IPS-18a (cell line): ENCODE measurements at regions not wholly inside any gene's neighbourhood (a gene's known extent, or its start where the extent isn't known, plus 50 kb on each side); places are given as distances from the start of the nearest gene placed in this dataset.

Experiments used
- H3K27ac ChIP-seq: one replicate; pipeline ENCODE4 v1.5.1; 2013; ENCODE audit warnings: low read length
- H3K27me3 ChIP-seq: one replicate; pipeline ENCODE4 v1.6.1; 2013; ENCODE audit warnings: mild to moderate bottlenecking, low read length; ENCODE audit not compliant: control insufficient read depth, insufficient read depth
- H3K36me3 ChIP-seq: one replicate; pipeline ENCODE4 v1.6.1; 2013; ENCODE audit warnings: low read depth, low read length; ENCODE audit not compliant: control insufficient read depth
- H3K4me1 ChIP-seq: one replicate; pipeline ENCODE4 v1.6.1; 2013; ENCODE audit warnings: low read depth, low read length; ENCODE audit not compliant: control insufficient read depth
- H3K4me3 ChIP-seq: one replicate; pipeline ENCODE4 v1.5.1; 2013; ENCODE audit warnings: low read length
- H3K9ac ChIP-seq: one replicate; pipeline ENCODE4 v1.6.1; 2013; ENCODE audit warnings: mild to moderate bottlenecking, low read length, moderate library complexity
- H3K9me3 ChIP-seq: one replicate; pipeline ENCODE4 v1.6.1; 2013; ENCODE audit warnings: low read depth, low read length; ENCODE audit not compliant: control insufficient read depth

- H3K4me3 ChIP-seq, result no peak overlapping the region
- no peak overlapping the region for H3K9ac ChIP-seq
- no peaks in the 10 kb centered on the region for H3K27me3 ChIP-seq
- H3K4me1 ChIP-seq, result peaks cover 2% of the 10 kb centered on the region
- peaks cover 3% of the 10 kb centered on the region for H3K9me3 ChIP-seq
- H3K27ac ChIP-seq, result no peak overlapping the region
- H3K36me3 ChIP-seq, result no peaks in the 10 kb centered on the region
Observed at GRCh38 chr7:20991544-20991943, 204.9 kb upstream of the SP8 start.

GRCh38 chr7:20993693-20994092 is 207.0 kb upstream of the SP8 start:
- Histone ChIP-seq H3K9me3 (peaks cover 3% of the 10 kb centered on the region), H3K9ac (no peak overlapping the region), H3K36me3 (no peaks in the 10 kb centered on the region), H3K27ac (no peak overlapping the region), H3K4me1 (no peaks in the 10 kb centered on the region), H3K27me3 (no peaks in the 10 kb centered on the region), H3K4me3 (no peak overlapping the region)

GRCh38 chr7:20998309-20998708 is 211.6 kb upstream of the SP8 start:
- H3K27ac ChIP-seq, result no peak overlapping the region
- H3K9ac ChIP-seq, result no peak overlapping the region
- H3K4me1 ChIP-seq, result no peaks in the 10 kb centered on the region
- peaks cover 3% of the 10 kb centered on the region for H3K9me3 ChIP-seq
- no peaks in the 10 kb centered on the region for H3K27me3 ChIP-seq
- H3K36me3 ChIP-seq, result no peaks in the 10 kb centered on the region
- H3K4me3 ChIP-seq, result no peak overlapping the region

- peaks cover 1% of the 10 kb centered on the region for H3K4me1 ChIP-seq
- H3K4me3 ChIP-seq, result no peak overlapping the region
- no peak overlapping the region for H3K27ac ChIP-seq
- H3K27me3 ChIP-seq, result no peaks in the 10 kb centered on the region
- H3K9ac ChIP-seq, result no peak overlapping the region
- H3K36me3 ChIP-seq, result no peaks in the 10 kb centered on the region
- no peaks in the 10 kb centered on the region for H3K9me3 ChIP-seq
Observed at GRCh38 chr7:21011153-21011552, 224.5 kb upstream of the SP8 start.

GRCh38 chr7:21013765-21014539 is 227.3 kb upstream of the SP8 start:
- H3K4me1 ChIP-seq, result peaks cover 5% of the 10 kb centered on the region
- no peak overlapping the region for H3K27ac ChIP-seq
- no peaks in the 10 kb centered on the region for H3K27me3 ChIP-seq
- no peaks in the 10 kb centered on the region for H3K36me3 ChIP-seq
- H3K9me3 ChIP-seq, result no peaks in the 10 kb centered on the region
- H3K4me3 ChIP-seq, result no peak overlapping the region
- H3K9ac ChIP-seq, result no peak overlapping the region

- Histone ChIP-seq H3K27ac (no peak overlapping the region), H3K27me3 (no peaks in the 10 kb centered on the region), H3K9ac (no peak overlapping the region), H3K4me3 (no peak overlapping the region), H3K4me1 (peaks cover 12% of the 10 kb centered on the region), H3K36me3 (no peaks in the 10 kb centered on the region), H3K9me3 (no peaks in the 10 kb centered on the region)
Observed at GRCh38 chr7:21020667-21021066, 234.0 kb upstream of the SP8 start.

- Histone ChIP-seq H3K27me3 (no peaks in the 10 kb centered on the region), H3K9ac (no peak overlapping the region), H3K4me3 (no peak overlapping the region), H3K36me3 (no peaks in the 10 kb centered on the region), H3K4me1 (peaks cover 28% of the 10 kb centered on the region), H3K9me3 (no peaks in the 10 kb centered on the region), H3K27ac (no peak overlapping the region)
Observed at GRCh38 chr7:21023841-21024484, 237.3 kb upstream of the SP8 start.

GRCh38 chr7:21024485-21024867 is 237.8 kb upstream of the SP8 start:
- H3K27me3 ChIP-seq, result no peaks in the 10 kb centered on the region

GRCh38 chr7:21028186-21028585 is 241.5 kb upstream of the SP8 start:
- Histone ChIP-seq H3K4me3 (peak overlapping the region; percentile 41), H3K27ac (no peak overlapping the region), H3K4me1 (peaks cover 63% of the 10 kb centered on the region), H3K36me3 (no peaks in the 10 kb centered on the region), H3K9ac (peak overlapping the region; percentile 32), H3K9me3 (no peaks in the 10 kb centered on the region), H3K27me3 (no peaks in the 10 kb centered on the region)

More at GRCh38 chr7:21024485-21024867, 237.8 kb upstream of the SP8 start:
- Histone ChIP-seq H3K4me1 (peaks cover 33% of the 10 kb centered on the region), H3K9me3 (no peaks in the 10 kb centered on the region), H3K27ac (no peak overlapping the region), H3K36me3 (no peaks in the 10 kb centered on the region), H3K4me3 (no peak overlapping the region), H3K9ac (no peak overlapping the region)

- H3K4me3 ChIP-seq, result peak overlapping the region; percentile 26
- peak overlapping the region; percentile 20 for H3K9ac ChIP-seq
- no peaks in the 10 kb centered on the region for H3K36me3 ChIP-seq
- peaks cover 63% of the 10 kb centered on the region for H3K4me1 ChIP-seq
- no peaks in the 10 kb centered on the region for H3K9me3 ChIP-seq
- no peak overlapping the region for H3K27ac ChIP-seq
- H3K27me3 ChIP-seq, result no peaks in the 10 kb centered on the region
Observed at GRCh38 chr7:21028599-21028998, 241.9 kb upstream of the SP8 start.

- Histone ChIP-seq H3K9ac (peak overlapping the region; percentile 20), H3K27me3 (no peaks in the 10 kb centered on the region), H3K27ac (no peak overlapping the region), H3K4me1 (peaks cover 63% of the 10 kb centered on the region), H3K9me3 (no peaks in the 10 kb centered on the region), H3K36me3 (no peaks in the 10 kb centered on the region), H3K4me3 (peak overlapping the region; percentile 26)
Observed at GRCh38 chr7:21029006-21029405, 242.3 kb upstream of the SP8 start.
